ENCODE measurements at regions not wholly inside any gene's neighbourhood (a gene's known extent, or its start where the extent isn't known, plus 50 kb on each side); places are given as distances from the start of the nearest gene placed in this dataset.
"Not testable (repeated sequence)": the region's sequence is repeated elsewhere in the genome, so short reads cannot be mapped to it uniquely, and the experiment has no call there.

- DNase-seq (ENCODE audit: extremely low read depth in 1 of 2, low read depth in 1 of 2): no peak
Measured at GRCh38 chr4:111359602-111360001, 736.7 kb upstream of the PITX2 start.

DNA sequence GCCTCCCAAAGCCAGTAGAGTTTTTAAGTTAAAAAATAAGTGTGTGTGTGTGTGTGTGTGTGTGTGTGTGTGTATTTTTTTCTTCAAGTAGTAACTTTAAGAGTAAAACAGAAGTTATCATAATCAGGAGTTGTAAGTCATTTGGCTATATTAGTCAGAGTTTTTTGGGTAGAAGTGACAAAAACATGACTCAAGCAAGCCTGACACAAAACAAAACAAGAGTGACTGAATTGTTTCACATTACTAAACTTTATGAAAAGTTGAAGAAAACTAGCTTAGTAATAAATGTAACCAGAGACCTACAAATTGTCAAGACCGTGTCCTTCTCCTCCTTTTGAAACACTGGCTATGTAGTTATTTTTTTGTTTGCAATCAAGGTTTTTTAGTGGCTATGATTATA is 738.0 kb upstream of the PITX2 start:
- no peak for DNase-seq (ENCODE audit: extremely low read depth in 1 of 2, low read depth in 1 of 2)

DNA sequence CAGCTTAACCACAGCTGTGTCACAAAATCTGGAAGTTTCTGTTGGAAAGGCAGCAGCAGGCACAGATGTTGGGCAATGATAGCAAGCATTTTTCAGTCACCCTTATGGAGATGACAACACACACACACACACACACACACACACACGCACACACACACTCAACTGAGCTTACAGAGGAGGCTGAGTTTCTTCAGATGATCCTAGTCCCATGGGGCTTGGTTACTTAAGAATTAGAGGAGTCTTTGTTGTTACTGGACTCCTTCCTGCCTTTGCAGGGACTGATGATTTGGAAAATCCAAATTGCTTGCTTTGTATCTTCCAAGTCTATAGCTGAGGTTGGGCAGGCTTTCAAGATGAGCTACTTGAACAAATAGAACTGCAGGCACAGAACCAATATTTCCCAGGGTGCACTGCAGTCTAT is 740.1 kb upstream of the PITX2 start:
- no peak for DNase-seq (ENCODE audit: extremely low read depth in 1 of 2, low read depth in 1 of 2)

- not testable (repeated sequence) for DNase-seq (ENCODE audit: extremely low read depth in 1 of 2, low read depth in 1 of 2)
Measured at GRCh38 chr4:111377880-111378279, 755.0 kb upstream of the PITX2 start.

GRCh38 chr4:111388561-111388960 is 756.7 kb upstream of the FAM241A start:
- no peak for DNase-seq (ENCODE audit: extremely low read depth in 1 of 2, low read depth in 1 of 2)

GRCh38 chr4:111391829-111392228 is 753.4 kb upstream of the FAM241A start:
- DNase-seq (ENCODE audit: extremely low read depth in 1 of 2, low read depth in 1 of 2): no peak

DNA sequence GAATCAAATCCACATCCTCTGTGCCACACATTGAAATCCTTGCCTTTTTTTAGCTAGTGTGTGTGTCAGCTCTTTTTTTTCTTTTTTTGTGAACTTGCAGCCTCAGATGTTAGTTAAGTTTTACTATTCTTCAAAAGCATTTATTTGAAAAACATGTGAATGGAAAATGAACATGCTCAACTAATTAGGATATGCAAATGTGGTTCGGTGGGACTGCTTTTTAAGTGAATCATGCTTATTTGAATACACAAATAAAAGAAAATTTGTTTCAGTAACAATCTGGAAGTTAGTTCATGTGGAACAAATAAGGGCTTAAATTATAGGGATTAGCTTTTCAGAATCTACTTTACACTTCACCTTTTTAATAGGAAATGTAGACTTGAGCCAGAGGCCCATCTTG is 751.5 kb upstream of the FAM241A start:
- no peak for DNase-seq (ENCODE audit: extremely low read depth in 1 of 2, low read depth in 1 of 2)

GRCh38 chr4:111398906-111399330 is 746.3 kb upstream of the FAM241A start:
- no peak for DNase-seq (ENCODE audit: extremely low read depth in 1 of 2, low read depth in 1 of 2)

- DNase-seq (ENCODE audit: extremely low read depth in 1 of 2, low read depth in 1 of 2): no peak
Measured at GRCh38 chr4:111399623-111400022, 745.6 kb upstream of the FAM241A start.

DNA sequence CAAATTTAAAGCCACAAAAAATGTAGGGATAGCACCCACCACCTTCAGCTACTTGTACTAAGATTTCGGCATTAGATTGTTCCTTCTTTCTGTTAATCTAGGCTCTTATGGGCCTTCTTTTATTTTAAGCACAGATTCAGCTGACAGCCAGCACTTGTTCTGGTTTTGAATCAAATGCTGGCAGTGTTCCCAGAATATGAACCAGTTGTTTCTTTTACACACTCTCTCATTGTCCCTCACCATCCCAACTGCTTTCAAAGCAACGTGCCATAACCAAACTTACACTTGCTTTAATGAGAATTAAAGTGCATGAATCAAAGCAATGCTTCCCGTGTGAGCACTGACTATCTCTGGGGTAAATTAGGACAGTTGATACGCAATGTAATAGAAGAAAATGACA is 744.5 kb upstream of the FAM241A start:
- no peak for DNase-seq (ENCODE audit: extremely low read depth in 1 of 2, low read depth in 1 of 2)

DNA sequence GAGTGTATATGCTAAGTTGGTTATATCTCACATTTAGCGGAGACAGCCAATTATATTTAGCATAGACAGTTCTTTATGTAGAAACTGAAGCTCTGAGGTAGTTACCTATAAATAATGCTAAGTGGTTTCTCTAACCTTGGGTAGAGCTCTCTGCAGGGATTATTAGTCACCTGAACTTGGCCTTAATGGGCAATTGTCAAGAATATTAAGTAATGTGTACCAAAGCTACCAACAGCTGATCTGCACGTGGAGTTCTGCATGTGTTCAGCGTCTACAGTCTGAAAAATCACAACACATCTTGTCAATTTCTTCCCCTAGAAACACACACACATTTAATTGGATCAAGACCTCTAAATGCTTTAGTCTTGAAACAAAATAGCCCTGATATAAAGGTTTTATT is 740.6 kb upstream of the FAM241A start:
- no peak for DNase-seq (ENCODE audit: extremely low read depth in 1 of 2, low read depth in 1 of 2)

- no peak for DNase-seq (ENCODE audit: extremely low read depth in 1 of 2, low read depth in 1 of 2)
Measured at GRCh38 chr4:111405989-111406388, 739.3 kb upstream of the FAM241A start.

- DNase-seq (ENCODE audit: extremely low read depth in 1 of 2, low read depth in 1 of 2): no peak
Measured at GRCh38 chr4:111410571-111410970, 734.7 kb upstream of the FAM241A start.

DNA sequence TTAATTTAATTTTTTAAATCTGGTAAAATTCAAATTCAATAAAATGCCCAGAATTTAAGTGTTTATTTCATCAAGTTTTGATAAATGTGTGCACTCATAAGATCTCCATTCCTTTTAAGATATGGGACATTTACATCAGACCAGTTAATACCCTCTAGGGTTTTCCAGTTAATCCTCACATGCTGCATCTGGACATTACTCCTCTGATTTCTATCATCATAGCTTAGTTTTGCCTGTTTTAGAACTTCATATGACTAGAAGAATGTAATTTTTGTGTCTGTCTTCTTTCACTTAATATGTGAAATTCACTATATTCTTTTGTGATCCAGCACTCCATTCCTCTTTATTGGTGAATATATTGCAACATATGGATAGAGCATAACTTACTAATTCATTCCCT is 727.7 kb upstream of the FAM241A start:
- DNase-seq (ENCODE audit: extremely low read depth in 1 of 2, low read depth in 1 of 2): no peak

DNA sequence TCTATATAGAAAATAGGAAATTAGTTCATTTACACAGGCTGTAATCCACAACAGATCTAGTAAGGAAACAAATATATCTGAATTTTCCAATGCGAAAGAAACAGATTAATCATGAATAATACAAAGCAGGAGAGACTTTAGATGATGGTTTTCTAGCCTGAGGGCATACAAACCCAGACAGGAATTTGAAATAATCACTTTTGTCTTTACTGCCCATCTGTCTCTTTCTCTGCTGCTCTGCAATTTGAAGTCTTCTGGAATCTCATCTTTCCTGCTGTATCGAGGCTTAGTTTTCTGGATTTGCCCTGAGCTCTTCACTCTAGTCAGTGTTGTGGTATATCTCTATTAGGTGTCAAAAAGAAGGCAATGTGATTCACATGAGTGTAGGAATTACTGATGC is 711.8 kb upstream of the FAM241A start:
- no peak for DNase-seq (ENCODE audit: extremely low read depth in 1 of 2, low read depth in 1 of 2)

DNA sequence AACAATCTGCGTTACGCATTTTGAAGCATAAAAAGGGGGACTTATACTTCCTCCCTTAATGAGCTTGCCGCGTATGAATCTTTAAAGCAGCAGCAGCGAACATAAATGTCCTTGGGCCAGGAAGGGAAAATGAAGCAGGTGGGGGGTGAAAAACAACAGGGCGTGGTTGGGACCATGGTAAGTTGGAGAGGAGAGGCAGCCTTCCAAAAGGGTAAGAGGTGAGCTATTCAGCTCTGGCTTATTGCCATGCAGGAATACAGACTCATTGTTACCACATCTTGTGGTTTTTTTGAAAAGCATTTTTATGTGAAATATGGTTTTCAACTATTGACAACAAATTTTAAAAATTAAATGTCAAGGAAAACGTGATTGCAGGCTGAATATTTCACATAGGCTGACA is 710.7 kb upstream of the FAM241A start:
- DNase-seq (ENCODE audit: extremely low read depth in 1 of 2, low read depth in 1 of 2): no peak

DNA sequence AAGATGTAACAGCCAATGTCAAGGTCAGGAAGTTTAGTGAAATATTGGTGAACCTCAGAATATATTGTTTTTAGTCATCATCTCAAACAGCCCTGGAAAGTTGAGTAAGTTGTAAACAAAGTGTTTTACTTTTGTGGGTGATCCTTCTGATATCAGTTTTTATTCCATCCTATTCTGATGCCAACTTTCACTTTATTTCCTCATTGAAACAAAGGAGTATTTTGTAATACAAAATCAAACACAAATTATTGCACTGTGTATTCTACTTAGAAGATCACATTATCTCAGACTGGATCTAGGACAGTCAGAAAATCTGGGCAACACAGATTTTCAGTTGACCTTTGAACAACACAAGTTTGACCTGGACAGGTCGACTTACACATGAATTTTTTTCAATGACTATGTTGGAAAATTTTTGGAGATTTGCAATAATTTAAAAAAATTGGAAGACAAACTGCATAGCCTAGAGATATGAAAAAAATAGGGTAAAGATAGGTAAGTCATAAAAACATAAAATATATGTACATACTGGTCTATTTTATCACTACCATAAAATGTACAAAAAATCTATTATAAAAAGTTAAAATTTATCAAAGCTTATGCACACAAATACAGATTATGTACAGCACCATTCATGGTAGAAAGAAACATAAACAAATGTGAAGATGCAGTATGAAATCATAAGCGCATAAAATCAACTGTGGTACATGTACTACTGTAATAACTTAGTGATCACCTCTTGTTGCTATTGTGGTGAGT is 709.1 kb upstream of the FAM241A start:
- DNase-seq (ENCODE audit: extremely low read depth in 1 of 2, low read depth in 1 of 2): no peak

- no peak for DNase-seq (ENCODE audit: extremely low read depth in 1 of 2, low read depth in 1 of 2)
Measured at GRCh38 chr4:111441687-111442086, 703.6 kb upstream of the FAM241A start.

- not testable (repeated sequence) for DNase-seq (ENCODE audit: extremely low read depth in 1 of 2, low read depth in 1 of 2)
Measured at GRCh38 chr4:111444836-111445235, 700.4 kb upstream of the FAM241A start.

DNA sequence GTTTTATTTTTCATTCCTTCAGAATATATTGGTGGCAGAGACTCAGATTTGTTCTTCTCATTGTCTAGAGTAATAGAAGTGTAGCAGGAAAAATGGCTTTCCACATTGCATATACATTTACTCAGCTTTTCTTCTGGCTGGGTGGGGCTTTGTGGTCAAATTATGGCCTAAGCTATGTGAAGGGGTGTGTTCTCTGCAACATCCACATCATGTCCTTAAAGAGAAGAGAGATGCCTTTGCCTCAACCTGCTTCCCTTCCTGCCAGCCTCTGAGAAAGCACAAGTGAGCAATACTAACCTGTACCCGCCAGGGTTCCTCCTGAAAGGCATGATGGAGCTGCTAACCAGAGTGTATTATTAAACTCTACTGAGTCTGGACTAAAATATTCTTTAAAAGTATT is 695.6 kb upstream of the FAM241A start:
- no peak for DNase-seq (ENCODE audit: extremely low read depth in 1 of 2, low read depth in 1 of 2)

- DNase-seq (ENCODE audit: extremely low read depth in 1 of 2, low read depth in 1 of 2): no peak
Measured at GRCh38 chr4:111450867-111451266, 694.4 kb upstream of the FAM241A start.

GRCh38 chr4:111453216-111453615 is 692.0 kb upstream of the FAM241A start:
- DNase-seq (ENCODE audit: extremely low read depth in 1 of 2, low read depth in 1 of 2): no peak

DNA sequence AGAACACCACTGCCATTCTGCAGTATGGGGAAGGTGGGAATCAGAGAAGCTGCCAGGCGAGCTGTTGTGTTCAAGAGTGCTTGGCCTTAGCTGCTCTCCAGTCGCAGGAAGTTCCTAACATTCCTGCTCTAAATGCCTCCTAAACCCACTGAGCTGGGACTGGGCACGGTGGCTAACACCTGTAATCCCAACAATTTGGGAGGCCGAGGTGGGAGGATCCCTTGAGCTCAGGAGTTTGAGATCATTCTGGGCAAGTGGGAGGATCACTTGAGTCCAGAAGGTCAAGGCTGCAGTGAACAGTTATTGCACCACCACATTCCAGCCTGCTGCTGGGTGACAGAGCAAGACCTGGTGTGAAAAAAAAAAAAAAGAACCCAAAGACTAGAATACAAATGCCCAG is 690.3 kb upstream of the FAM241A start:
- DNase-seq (ENCODE audit: extremely low read depth in 1 of 2, low read depth in 1 of 2): no peak

All from stimulated activated CD8-positive, alpha-beta memory T cell treated with anti-CD3 and anti-CD28 coated beads, Interleukin-7, amount 100 ng/mL, for 48 hours (primary cell).